ENCODE measurements at regions not wholly inside any gene's neighbourhood (a gene's known extent, or its start where the extent isn't known, plus 50 kb on each side); places are given as distances from the start of the nearest gene placed in this dataset.

- TF ChIP-seq CTCF (IDR thresholded peaks at IDR 0.05) (no peak), E2F4 (CRISPR knock-in tag; IDR thresholded peaks at IDR 0.05; ENCODE audit: borderline replicate concordance, low read depth) (no peak), ETV6 (CRISPR knock-in tag; IDR thresholded peaks at IDR 0.05) (no peak), HMGXB4 (CRISPR knock-in tag; IDR thresholded peaks at IDR 0.05) (no peak), E2F1 (CRISPR knock-in tag; IDR thresholded peaks at IDR 0.05) (no peak)
These were observed 710.6 kb upstream of the HS3ST1 start (continued) for GRCh38 chr4:12139296-12139695.

- Mint-ChIP-seq H3K27me3 (ENCODE audit: low read depth) (no peaks in the 10 kb centered on the region), H3K4me1 (0 out of 2 replicates have a peak, but pooled peaks cover 3% of the 10 kb centered on the region), H3K4me3 (no peak overlapping the region), H3K9me3 (peaks cover 24% of the 10 kb centered on the region), H3K27ac (no peak overlapping the region), H3K36me3 (peaks cover 9% of the 10 kb centered on the region)
- POLR2A ChIA-PET = no interaction called here
- CTCF ChIA-PET = no interaction called here
- DNase-seq (ENCODE audit: low spot score) (no peak), ATAC-seq (no peak)
- TF ChIP-seq ATF3 (CRISPR knock-in tag; conservative IDR thresholded peaks at IDR 0.05) (no peak), ZNF425 (CRISPR knock-in tag; conservative IDR thresholded peaks at IDR 0.05) (no peak), ZNF317 (CRISPR knock-in tag; IDR thresholded peaks at IDR 0.05; ENCODE audit: borderline replicate concordance, low read depth) (no peak), MYBL2 (CRISPR knock-in tag; IDR thresholded peaks at IDR 0.05) (no peak), E2F4 (CRISPR knock-in tag; IDR thresholded peaks at IDR 0.05; ENCODE audit: borderline replicate concordance, low read depth) (no peak), NFE2L1 (CRISPR knock-in tag; IDR thresholded peaks at IDR 0.05) (no peak), ZNF512 (CRISPR knock-in tag; IDR thresholded peaks at IDR 0.05; ENCODE audit: borderline replicate concordance) (no peak), NR3C1 (CRISPR knock-in tag; conservative IDR thresholded peaks at IDR 0.05; ENCODE audit: low read depth) (no peak), EMX1 (CRISPR knock-in tag; IDR thresholded peaks at IDR 0.05) (no peak), MAX (CRISPR knock-in tag; IDR thresholded peaks at IDR 0.05) (no peak), ATF1 (CRISPR knock-in tag; IDR thresholded peaks at IDR 0.05) (no peak), ZSCAN18 (CRISPR knock-in tag; IDR thresholded peaks at IDR 0.05) (no peak)
These were observed 709.8 kb upstream of the HS3ST1 start for GRCh38 chr4:12138488-12138887.
